Trophoblast cell (in vitro differentiated cells and primary cell): ENCODE measurements at regions not wholly inside any gene's neighbourhood (a gene's known extent, or its start where the extent isn't known, plus 50 kb on each side); places are given as distances from the start of the nearest gene placed in this dataset.

Source experiments
- DNase-seq, 2 donors: peaks; one replicate each; pipeline ENCODE4 v3.0.0-alpha.2; 2016
- H2AFZ ChIP-seq: 2 replicates; pipeline ENCODE4 v1.6.1; 2013; ENCODE audit warnings: low read length, moderate library complexity, mild to moderate bottlenecking; ENCODE audit not compliant: insufficient read depth, poor library complexity
- H2AK5ac ChIP-seq: 2 replicates; pipeline ENCODE4 v1.6.1; 2013; ENCODE audit warnings: mild to moderate bottlenecking, low read length
- H2BK120ac ChIP-seq: 2 replicates; pipeline ENCODE4 v1.6.1; 2013; ENCODE audit warnings: low read length, mild to moderate bottlenecking, moderate library complexity; ENCODE audit not compliant: insufficient read depth, poor library complexity
- H2BK12ac ChIP-seq: 2 replicates; pipeline ENCODE4 v1.6.1; 2013; ENCODE audit warnings: mild to moderate bottlenecking, low read length, moderate library complexity
- H2BK5ac ChIP-seq: 2 replicates; pipeline ENCODE4 v1.6.1; 2013; ENCODE audit warnings: low read length, low read depth, moderate library complexity, mild to moderate bottlenecking; ENCODE audit not compliant: poor library complexity
- H3K14ac ChIP-seq: 2 replicates; pipeline ENCODE4 v1.6.1; 2013; ENCODE audit warnings: mild to moderate bottlenecking, low read length
- H3K18ac ChIP-seq: 2 replicates; pipeline ENCODE4 v1.6.1; 2013; ENCODE audit warnings: mild to moderate bottlenecking, low read length
- H3K23ac ChIP-seq: 2 replicates; pipeline ENCODE4 v1.6.1; 2013; ENCODE audit warnings: low read length
- H3K27ac ChIP-seq: 2 replicates; pipeline ENCODE4 v1.5.1; 2013; ENCODE audit warnings: low read depth, mild to moderate bottlenecking, inconsistent platforms, low read length, moderate library complexity
- H3K27me3 ChIP-seq: 2 replicates; pipeline ENCODE4 v1.6.1; 2013; ENCODE audit warnings: inconsistent platforms, mild to moderate bottlenecking, low read length, moderate library complexity; ENCODE audit not compliant: insufficient read depth
- H3K36me3 ChIP-seq, 2 experiments: 1 replicate in 1 of 2; 2 replicates in 1 of 2; pipeline ENCODE4 v1.6.1; 2013; ENCODE audit warnings: low read length in 2 of 2, mild to moderate bottlenecking in 2 of 2, moderate library complexity in 1 of 2; ENCODE audit not compliant: insufficient read depth in 2 of 2, control insufficient read depth in 1 of 2
- H3K4ac ChIP-seq: 2 replicates; pipeline ENCODE4 v1.6.1; 2013; ENCODE audit warnings: low read depth, mild to moderate bottlenecking, low read length, moderate library complexity
- H3K4me1 ChIP-seq, 2 experiments: 1 replicate in 1 of 2; 2 replicates in 1 of 2; pipeline ENCODE4 v1.6.1; 2013; ENCODE audit warnings: low read length in 2 of 2, mild to moderate bottlenecking in 2 of 2, moderate library complexity in 1 of 2; ENCODE audit not compliant: insufficient read depth in 2 of 2, control insufficient read depth in 1 of 2
- H3K4me2 ChIP-seq: 2 replicates; pipeline ENCODE4 v1.6.1; 2013; ENCODE audit warnings: inconsistent platforms, mild to moderate bottlenecking, low read length, moderate library complexity
- H3K4me3 ChIP-seq: 2 replicates; pipeline ENCODE4 v1.5.1; 2013; ENCODE audit warnings: mild to moderate bottlenecking, low read depth, low read length, inconsistent platforms
- H3K79me1 ChIP-seq: one replicate; pipeline ENCODE4 v1.6.1; 2013; ENCODE audit warnings: low read length
- H3K79me2 ChIP-seq: 2 replicates; pipeline ENCODE4 v1.6.1; 2013; ENCODE audit warnings: low read length, mild to moderate bottlenecking; ENCODE audit not compliant: control insufficient read depth, insufficient read depth, poor library complexity
- H3K9ac ChIP-seq: 2 replicates; pipeline ENCODE4 v1.6.1; 2013; ENCODE audit warnings: mild to moderate bottlenecking, low read length
- H3K9me3 ChIP-seq: 2 replicates; pipeline ENCODE4 v1.6.1; 2013; ENCODE audit warnings: low read depth, mild to moderate bottlenecking, control low read depth, inconsistent platforms, low read length; ENCODE audit not compliant: insufficient read depth
- H4K12ac ChIP-seq: 2 replicates; pipeline ENCODE4 v1.6.1; 2013; ENCODE audit warnings: low read depth, mild to moderate bottlenecking, low read length, moderate library complexity
- H4K8ac ChIP-seq: 2 replicates; pipeline ENCODE4 v1.6.1; 2013; ENCODE audit warnings: low read depth, mild to moderate bottlenecking, low read length, moderate library complexity
- H4K91ac ChIP-seq: one replicate; pipeline ENCODE4 v1.6.1; 2013; ENCODE audit warnings: low read depth, mild to moderate bottlenecking, low read length, moderate library complexity
- WGBS: extraction: QIAGEN DNeasy Blood & Tissue Kit; methylation state at CpG from one replicate; pipeline ENCODE4 v1.1.7; 2013; ENCODE audit warnings: missing lambda C conversion rate; ENCODE audit not compliant: insufficient read length, insufficient coverage; ENCODE audit errors: extremely low coverage; 5-methylcytosine and 5-hydroxymethylcytosine counted together

DNA sequence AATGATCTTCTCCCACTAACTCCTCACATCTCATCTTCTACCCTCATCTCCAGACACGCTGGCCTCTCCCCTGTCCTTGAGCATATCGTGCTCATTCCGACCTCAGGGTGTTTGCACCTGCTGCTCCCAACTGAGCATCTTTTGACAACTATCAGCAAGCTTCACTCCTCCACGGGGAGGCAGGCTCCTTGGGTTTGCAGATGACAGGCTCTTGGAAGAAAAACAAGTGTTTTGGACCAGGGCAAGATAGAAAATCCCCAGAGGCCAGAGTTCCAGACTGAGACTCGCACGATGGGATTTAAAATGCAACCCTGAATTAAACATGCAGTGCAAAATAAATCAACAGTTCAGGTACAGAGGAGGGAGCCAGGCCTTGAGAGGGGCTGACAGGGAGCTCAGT, 246.7 kb downstream of the PTPRU start:
- no peak overlapping the region for H2BK12ac ChIP-seq
- no peak overlapping the region for H4K8ac ChIP-seq
- H3K9me3 ChIP-seq: peaks cover 4% of the 10 kb centered on the region
- H3K79me1 ChIP-seq: no peaks in the 10 kb centered on the region
- no CpG with 5 or more reads among the region's 6 CpGs for WGBS
- H3K18ac ChIP-seq: no peak overlapping the region
- no peak overlapping the region for H3K23ac ChIP-seq
- H3K36me3 ChIP-seq: no peaks in the 10 kb centered on the region
- no peak overlapping the region for H2AFZ ChIP-seq
- no peaks in the 10 kb centered on the region for H3K79me2 ChIP-seq
- no peak overlapping the region for H3K4me3 ChIP-seq
- H3K27me3 ChIP-seq: peaks cover 3% of the 10 kb centered on the region
- no peak overlapping the region for H4K12ac ChIP-seq
- no peaks in the 10 kb centered on the region for H3K4me1 ChIP-seq
- H3K27ac ChIP-seq: no peak overlapping the region
- no peak overlapping the region for H3K14ac ChIP-seq
- no peak overlapping the region for H3K9ac ChIP-seq
- H3K4ac ChIP-seq: no peak overlapping the region
- H2BK120ac ChIP-seq: no peak overlapping the region
- H4K91ac ChIP-seq: no peak overlapping the region
- no peak overlapping the region for H2BK5ac ChIP-seq
- DNase-seq: no peak
- no peak overlapping the region for H3K4me2 ChIP-seq
- no peak overlapping the region for H2AK5ac ChIP-seq

GRCh38 chr1:29482064-29482463, 245.7 kb downstream of the PTPRU start:
- H3K4me3 ChIP-seq: no peak overlapping the region
- no peak overlapping the region for H2BK120ac ChIP-seq
- no peak overlapping the region for H3K14ac ChIP-seq
- H3K79me2 ChIP-seq: no peaks in the 10 kb centered on the region
- no peak overlapping the region for H2AK5ac ChIP-seq
- no peak overlapping the region for H2BK12ac ChIP-seq
- WGBS: no CpG with 5 or more reads among the region's 2 CpGs
- H3K18ac ChIP-seq: no peak overlapping the region
- no peaks in the 10 kb centered on the region for H3K79me1 ChIP-seq
- H4K12ac ChIP-seq: no peak overlapping the region
- no peaks in the 10 kb centered on the region for H3K4me1 ChIP-seq
- no peak overlapping the region for H2AFZ ChIP-seq
- no peak overlapping the region for H2BK5ac ChIP-seq
- no peak overlapping the region for H3K23ac ChIP-seq
- no peaks in the 10 kb centered on the region for H3K36me3 ChIP-seq
- no peak overlapping the region for H3K4ac ChIP-seq
- no peak overlapping the region for H3K27ac ChIP-seq
- peaks cover 2% of the 10 kb centered on the region for H3K9me3 ChIP-seq
- H4K91ac ChIP-seq: no peak overlapping the region
- DNase-seq: no peak
- H3K4me2 ChIP-seq: no peak overlapping the region
- peaks cover 7% of the 10 kb centered on the region for H3K27me3 ChIP-seq
- no peak overlapping the region for H4K8ac ChIP-seq
- H3K9ac ChIP-seq: no peak overlapping the region

DNA sequence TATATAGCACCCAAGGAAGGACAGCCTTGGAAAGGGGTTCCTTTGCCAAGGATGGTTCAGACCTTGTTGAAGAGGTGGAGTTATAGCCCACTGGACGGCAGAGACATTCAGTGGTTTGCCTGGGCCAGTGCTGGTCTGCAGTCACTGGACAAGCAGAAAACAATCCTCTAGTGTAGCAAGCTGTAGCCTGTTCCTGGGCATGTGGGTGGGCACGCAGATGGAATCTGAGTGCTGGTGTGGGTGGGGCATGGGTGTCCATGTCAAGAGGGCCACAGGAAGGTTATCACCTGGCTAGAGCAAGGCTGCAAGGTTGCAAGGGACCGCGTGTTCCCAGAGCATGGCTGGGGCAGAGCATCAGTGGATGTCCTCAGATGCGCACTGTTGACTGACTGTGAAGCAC, 244.7 kb downstream of the PTPRU start:
- no peak overlapping the region for H3K9ac ChIP-seq
- H3K14ac ChIP-seq: no peak overlapping the region
- no peak overlapping the region for H2AFZ ChIP-seq
- no peak overlapping the region for H3K27ac ChIP-seq
- H3K36me3 ChIP-seq: no peaks in the 10 kb centered on the region
- no peaks in the 10 kb centered on the region for H3K4me1 ChIP-seq
- H2BK5ac ChIP-seq: no peak overlapping the region
- H2AK5ac ChIP-seq: no peak overlapping the region
- H3K79me1 ChIP-seq: no peaks in the 10 kb centered on the region
- no peak overlapping the region for H3K4me2 ChIP-seq
- no peak overlapping the region for H3K18ac ChIP-seq
- no peak overlapping the region for H4K8ac ChIP-seq
- H3K4ac ChIP-seq: no peak overlapping the region
- H3K4me3 ChIP-seq: no peak overlapping the region
- H2BK120ac ChIP-seq: no peak overlapping the region
- H4K91ac ChIP-seq: no peak overlapping the region
- H3K27me3 ChIP-seq: peaks cover 7% of the 10 kb centered on the region
- WGBS: no CpG with 5 or more reads among the region's 5 CpGs
- H2BK12ac ChIP-seq: no peak overlapping the region
- H3K23ac ChIP-seq: no peak overlapping the region
- DNase-seq: no peak
- H3K9me3 ChIP-seq: peaks cover 1% of the 10 kb centered on the region
- no peak overlapping the region for H4K12ac ChIP-seq
- no peaks in the 10 kb centered on the region for H3K79me2 ChIP-seq

- no peaks in the 10 kb centered on the region for H3K9me3 ChIP-seq
- no peak for DNase-seq
- no peak overlapping the region for H2BK12ac ChIP-seq
- H3K27ac ChIP-seq: no peak overlapping the region
- no peak overlapping the region for H3K4ac ChIP-seq
- no CpG with 5 or more reads among the region's 7 CpGs for WGBS
- no peak overlapping the region for H3K4me2 ChIP-seq
- no peak overlapping the region for H4K91ac ChIP-seq
- no peaks in the 10 kb centered on the region for H3K36me3 ChIP-seq
- peaks cover 7% of the 10 kb centered on the region for H3K27me3 ChIP-seq
- H4K12ac ChIP-seq: no peak overlapping the region
- no peak overlapping the region for H4K8ac ChIP-seq
- no peaks in the 10 kb centered on the region for H3K79me1 ChIP-seq
- no peak overlapping the region for H3K18ac ChIP-seq
- no peak overlapping the region for H3K14ac ChIP-seq
- H3K23ac ChIP-seq: no peak overlapping the region
- H3K79me2 ChIP-seq: no peaks in the 10 kb centered on the region
- H2AFZ ChIP-seq: no peak overlapping the region
- H2BK120ac ChIP-seq: no peak overlapping the region
- H3K9ac ChIP-seq: no peak overlapping the region
- no peaks in the 10 kb centered on the region for H3K4me1 ChIP-seq
- no peak overlapping the region for H2AK5ac ChIP-seq
- H3K4me3 ChIP-seq: no peak overlapping the region
- no peak overlapping the region for H2BK5ac ChIP-seq
These were observed 242.6 kb downstream of the PTPRU start for GRCh38 chr1:29478879-29479278.
